Stimulated activated CD4-positive, alpha-beta T cell treated with anti-CD3 and anti-CD28 coated beads, TNF-alpha, amount 100 ng/mL, for 4 hours (primary cell): ENCODE measurements at regions not wholly inside any gene's neighbourhood (a gene's known extent, or its start where the extent isn't known, plus 50 kb on each side); places are given as distances from the start of the nearest gene placed in this dataset.
"Not testable (repeated sequence)": the region's sequence is repeated elsewhere in the genome, so short reads cannot be mapped to it uniquely, and the experiment has no call there.

ENCODE experiments used
- DNase-seq, 3 experiments: peaks; one replicate each; pipeline ENCODE4 v3.0.0-alpha.2; 2020; ENCODE audit warnings: low read depth in 3 of 3

GRCh38 chr1:204782118-204782700, 88.5 kb upstream of the NFASC start:
- no peak for DNase-seq

DNA sequence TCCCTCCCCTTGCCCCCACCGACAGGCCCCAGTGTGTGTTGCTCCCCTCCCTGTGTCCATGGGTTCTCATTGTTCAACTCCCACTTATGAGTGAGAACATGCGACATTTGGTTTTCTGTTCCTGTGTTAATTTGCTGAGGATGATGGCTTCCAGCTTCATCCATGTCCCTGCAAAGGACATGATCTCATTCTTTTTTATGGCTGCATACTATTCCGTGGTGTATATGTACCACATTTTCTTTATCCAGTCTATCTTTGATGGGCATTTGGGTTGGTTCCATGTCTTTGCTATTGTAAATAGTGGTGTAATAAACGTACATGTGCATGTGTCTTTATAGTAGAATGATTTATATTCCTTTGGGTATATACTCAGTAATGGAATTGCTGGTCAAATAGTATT, 85.6 kb upstream of the NFASC start:
- not testable (repeated sequence) for DNase-seq

- no peak for DNase-seq
Measured at GRCh38 chr1:204788470-204788869, 82.2 kb upstream of the NFASC start.

- DNase-seq, result peak; percentile 62 to 72 (median 63)
Measured at GRCh38 chr1:204791453-204792353, 79.0 kb upstream of the NFASC start.

DNA sequence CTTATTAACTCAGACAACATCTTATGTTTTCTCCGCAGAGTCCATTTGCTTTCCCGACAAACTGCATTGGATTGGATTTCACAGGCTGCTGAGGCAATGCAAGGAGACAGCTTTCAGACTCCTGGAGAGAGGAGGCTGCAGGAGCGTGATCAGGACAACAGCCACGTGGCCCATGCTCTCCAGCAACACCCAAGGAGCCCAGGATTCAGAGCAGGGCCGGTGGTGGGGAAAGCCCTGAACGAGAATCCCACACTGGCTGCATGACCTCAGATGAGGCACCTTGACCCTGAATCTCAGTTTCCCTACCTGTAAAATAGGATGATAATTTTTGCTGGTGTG, 78.3 kb upstream of the NFASC start:
- DNase-seq, result no peak

DNA sequence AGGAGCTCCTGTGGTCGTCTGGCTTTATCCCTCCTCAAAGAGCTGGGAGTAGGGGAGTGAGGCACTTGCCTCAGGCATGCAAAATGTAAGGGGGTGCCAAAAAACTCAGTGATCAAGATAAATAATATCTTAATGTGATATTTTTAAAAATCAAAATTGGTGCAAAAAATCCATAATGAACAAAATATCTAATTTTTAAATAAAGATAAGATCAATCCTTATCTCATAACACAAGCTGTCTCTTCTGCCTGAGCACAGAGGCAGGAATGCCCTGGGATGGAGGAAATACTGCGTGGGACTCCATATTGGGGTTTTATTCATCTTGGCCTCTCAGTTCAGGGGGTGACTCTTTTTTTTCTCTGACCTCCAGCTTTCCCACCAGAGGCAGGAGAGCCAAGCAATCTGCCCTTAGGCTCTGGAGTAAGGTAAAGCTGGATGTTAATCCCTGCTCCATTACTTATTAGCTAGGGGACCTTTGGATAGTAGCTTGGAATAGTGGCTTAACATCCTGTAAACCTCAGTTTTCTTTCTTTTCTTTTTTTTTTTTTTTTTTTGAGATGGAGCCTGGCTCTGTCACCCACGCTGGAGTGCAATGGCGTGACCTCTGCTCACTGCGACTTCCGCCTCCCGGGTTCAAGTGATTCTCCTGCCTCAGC, 77.3 kb upstream of the NFASC start:
- DNase-seq, result no peak

GRCh38 chr1:204796886-204797285, 73.8 kb upstream of the NFASC start:
- DNase-seq, result not testable (repeated sequence)

DNA sequence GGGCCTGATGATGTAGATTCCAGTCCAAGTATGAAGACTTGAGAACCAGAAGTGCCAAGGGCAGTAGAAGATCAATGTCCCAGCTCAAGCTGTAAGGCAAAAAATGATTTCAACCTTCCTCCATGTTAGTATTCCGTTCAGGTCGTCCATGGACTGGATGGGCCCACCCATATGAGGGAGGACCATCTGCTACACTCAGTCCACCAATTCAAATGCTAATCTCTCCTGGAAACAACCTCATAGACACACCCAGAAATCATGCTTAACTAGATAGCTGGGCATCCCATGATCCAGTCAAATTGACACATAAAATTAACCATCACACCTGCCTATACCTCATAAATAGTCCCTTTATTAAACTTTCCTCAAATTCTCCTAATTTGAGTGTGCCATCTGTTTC, 73.3 kb upstream of the NFASC start:
- DNase-seq, result no peak

DNA sequence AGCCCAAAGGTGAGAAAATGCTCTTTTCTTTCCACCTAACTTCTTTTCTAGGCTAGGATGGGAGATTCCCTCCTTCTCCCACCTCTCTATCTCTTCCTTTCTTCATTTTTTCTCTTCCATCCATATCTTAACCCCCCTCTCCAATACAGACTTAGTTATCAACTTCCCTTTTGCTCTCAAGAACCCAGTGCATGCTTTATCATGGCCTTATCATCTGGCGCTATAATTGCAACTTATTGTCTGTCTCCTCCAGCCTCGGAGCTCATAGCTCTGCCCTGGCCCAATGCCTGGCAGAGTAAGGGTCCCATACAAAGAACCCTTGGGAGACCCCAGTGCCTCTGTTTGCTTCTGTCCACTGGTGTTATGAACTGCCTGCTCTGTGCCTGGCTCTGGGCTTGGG, 71.0 kb upstream of the NFASC start:
- DNase-seq, result no peak

DNA sequence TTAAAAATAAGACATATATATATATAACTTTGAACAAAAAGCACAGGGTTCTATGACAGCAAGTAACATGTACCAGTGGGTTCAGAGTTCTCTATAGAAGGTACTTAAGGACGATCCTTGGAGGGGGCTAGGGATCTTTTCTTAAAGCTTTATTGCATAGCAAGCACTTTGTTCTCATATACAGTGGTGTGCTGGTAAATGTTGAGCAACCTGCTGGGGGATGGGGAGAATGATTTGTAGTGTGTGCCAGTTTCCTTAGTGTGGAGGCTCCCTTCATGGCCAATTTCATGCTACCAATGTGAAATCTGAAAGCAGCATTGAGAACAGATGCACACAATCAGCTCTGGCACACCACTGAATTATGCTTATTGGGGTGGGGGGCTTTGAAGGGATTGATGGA, 69.5 kb upstream of the NFASC start:
- no peak for DNase-seq

DNA sequence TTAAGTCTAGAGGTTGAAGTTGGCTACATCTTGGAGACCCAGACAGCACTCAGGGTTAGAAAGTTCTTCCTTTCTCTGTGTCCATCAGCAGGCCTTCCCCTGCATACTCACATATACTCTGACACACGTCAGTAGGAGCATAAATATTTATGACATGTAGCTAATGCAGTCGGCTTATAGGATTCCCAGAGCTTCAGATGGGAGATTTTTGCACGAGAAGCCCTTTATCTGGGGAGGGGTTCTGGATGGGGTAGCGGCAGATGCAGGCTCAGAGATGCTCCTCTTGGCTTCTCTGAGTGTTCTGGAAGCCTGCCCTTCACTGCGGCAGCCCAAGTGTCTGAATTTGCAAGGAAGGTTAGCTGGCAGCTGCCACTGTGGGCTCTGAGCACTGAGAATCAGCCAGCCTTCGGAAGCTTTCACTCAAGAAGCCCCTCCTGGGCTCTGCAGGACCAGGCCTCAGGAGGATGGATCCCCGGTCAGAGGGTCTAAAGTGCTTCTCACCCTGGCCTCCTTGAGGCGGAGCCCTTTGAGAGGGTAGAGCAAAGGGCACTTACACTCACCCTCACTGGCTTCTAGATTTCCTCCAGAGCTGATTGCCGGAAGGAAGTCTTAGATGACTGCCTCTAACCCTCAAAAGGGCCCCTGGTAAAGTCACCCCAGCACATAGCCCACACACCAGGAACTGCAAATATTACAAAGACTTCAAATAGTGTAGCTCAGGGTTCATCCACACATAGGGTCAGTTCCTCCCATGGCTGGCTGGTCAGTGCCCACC, 68.1 kb upstream of the NFASC start:
- no peak for DNase-seq

- DNase-seq, result no peak
Measured at GRCh38 chr1:204803607-204804006, 67.1 kb upstream of the NFASC start.

DNA sequence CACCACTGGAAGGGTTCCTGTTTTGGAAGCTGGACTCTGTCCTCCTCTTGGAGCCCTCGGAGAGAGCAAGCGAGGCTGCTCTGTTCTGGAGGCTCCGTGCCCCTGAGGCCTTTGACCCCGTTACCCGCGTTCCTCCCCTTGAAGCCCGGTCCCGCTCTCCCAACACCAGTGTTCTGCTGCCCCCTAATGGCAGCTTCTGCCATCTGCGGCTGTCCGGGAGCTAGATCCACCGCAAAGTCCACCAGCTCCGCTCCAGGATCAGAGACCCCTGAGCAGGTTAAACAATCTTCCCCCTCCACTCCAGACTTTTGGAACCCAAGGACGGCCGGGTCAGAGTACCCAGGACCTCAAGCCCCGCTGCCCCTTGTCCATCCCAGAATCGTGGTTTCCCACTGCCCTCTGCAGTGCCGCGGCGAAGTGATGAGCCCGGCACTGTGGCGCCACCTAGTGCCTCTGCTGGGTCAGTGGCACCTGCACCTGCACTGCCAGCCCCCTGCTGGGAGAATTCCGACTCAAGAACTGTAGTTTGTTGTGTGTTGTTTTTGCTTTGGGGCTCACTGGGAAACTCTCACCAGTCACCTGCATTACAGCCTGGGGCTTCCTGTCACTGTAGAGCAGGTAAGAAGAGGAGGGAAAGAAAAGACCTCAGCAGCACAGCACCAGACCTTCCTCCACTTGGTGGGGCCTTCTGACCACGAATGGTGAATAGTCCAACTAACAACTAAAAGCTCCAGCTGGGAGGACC, 63.5 kb upstream of the NFASC start:
- peak; percentile 72 to 73 (median 73) for DNase-seq

DNA sequence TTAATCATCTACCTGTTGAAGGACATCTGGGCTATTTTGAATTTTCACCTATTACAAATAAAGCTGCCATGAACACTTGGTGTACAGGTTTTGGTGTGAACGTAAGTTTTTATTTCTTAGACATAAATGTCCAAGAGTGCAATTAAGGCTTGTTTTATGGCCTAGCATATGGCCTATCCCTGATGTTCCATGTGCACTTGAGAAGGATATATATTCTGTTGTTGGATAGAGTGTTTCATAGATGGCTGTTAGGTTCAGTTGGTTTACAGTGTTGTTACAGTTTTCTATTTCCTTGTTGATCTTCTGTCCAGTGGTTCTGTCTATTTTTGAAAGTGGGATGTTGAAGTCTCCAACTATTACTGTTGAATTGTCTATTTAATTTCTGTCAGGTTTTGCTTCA, 61.2 kb upstream of the NFASC start:
- no peak for DNase-seq

GRCh38 chr1:204812842-204813241, 57.8 kb upstream of the NFASC start:
- no peak for DNase-seq

DNA sequence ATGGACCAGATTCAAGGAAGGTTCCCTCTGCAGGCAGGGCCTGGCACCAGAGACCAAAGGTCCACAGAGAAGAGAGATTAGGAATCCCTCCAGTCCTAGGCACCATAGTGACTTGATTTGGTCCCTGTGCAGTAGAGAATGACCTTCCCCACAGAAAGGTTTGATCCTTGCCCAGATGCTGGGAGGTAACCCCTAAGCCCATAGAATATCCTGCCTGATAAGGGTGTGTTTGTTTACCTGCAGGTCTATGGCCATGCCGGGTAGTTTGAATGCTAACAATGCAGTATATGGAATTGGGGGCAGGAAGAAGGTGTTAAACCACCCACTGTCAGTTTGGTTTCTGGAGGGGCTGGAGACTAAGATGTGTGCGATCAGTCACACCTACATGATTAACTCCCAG, 57.1 kb upstream of the NFASC start:
- DNase-seq, result no peak

GRCh38 chr1:204814166-204814884, 56.3 kb upstream of the NFASC start:
- no peak for DNase-seq

DNA sequence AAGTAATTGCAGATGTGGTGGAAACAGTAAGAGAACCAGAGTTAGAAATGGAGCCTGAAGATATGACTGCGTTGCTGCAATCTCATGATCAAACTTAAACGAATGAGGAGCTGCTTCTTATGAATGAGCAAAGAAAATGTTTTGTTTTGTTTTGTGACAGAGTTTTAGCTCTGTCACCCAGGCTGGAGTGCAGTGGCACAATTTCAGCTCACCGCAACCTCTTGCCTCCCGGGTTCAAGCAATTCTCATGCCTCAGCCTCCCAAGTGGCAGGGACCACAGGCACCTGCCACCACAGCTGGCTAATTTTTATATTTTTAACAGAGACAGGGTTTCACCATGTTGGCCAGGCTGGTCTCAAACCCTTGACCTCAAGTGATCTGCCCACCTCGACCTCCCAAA, 53.3 kb upstream of the NFASC start:
- no peak for DNase-seq

DNA sequence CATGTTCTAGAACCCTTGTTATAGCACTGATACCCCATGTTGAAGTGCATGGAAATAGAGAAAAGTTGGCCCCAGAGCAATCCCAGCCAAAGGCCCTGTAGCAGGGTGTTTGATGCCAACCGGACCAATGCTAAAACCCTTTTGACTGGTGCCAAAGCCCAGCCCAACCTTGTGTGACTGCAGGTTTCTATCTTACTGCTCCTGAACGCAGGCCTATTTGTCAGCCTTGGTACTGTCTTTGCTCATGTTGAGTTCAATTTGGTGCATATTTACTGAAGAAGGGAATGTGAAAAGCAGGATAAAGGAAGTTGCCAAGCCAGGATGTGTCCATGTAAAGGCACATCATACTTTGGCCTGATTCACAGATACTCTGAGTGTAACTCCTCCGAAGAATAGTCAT, 51.7 kb upstream of the NFASC start:
- no peak for DNase-seq

DNA sequence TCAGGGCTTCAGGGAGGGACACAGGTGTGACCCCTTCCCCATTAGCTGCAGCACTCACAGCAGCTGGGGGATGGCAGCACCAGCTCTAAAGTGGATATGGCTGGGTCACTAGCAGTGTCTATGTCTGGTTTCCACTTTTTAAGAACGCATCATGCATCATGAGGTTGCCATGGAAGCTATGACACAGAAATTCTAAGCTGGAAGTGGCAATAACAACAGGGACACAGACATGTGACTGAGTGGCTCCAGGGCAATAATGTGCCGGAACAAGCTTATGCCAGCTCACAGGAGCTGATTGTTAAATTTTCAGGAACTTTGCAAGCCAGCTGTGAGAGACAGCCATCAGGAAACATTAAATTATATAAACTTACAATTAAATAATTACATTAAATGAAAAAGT, 51.2 kb upstream of the NFASC start:
- no peak for DNase-seq
